ENCODE measurements at regions not wholly inside any gene's neighbourhood (a gene's known extent, or its start where the extent isn't known, plus 50 kb on each side); places are given as distances from the start of the nearest gene placed in this dataset.

- no peak for TF ChIP-seq CTCF (IDR thresholded peaks at IDR 0.05; ENCODE audit: insufficient read depth, low read depth, low read length, missing control alignments)
- H3K4me3 ChIP-seq (ENCODE audit: low read length): no peak overlapping the region
- no peak for DNase-seq (ENCODE audit: low read depth)
Measured at GRCh38 chr17:13378361-13378760, 223.4 kb downstream of the HS3ST3A1 start.

GRCh38 chr17:13374203-13375143, 227.3 kb downstream of the HS3ST3A1 start:
- TF ChIP-seq CTCF (IDR thresholded peaks at IDR 0.05; ENCODE audit: insufficient read depth, low read depth, low read length, missing control alignments): no peak
- H3K4me3 ChIP-seq (ENCODE audit: low read length): no peak overlapping the region
- DNase-seq (ENCODE audit: low read depth): no peak

GRCh38 chr17:13372432-13372831, 229.3 kb downstream of the HS3ST3A1 start:
- no peak for DNase-seq (ENCODE audit: low read depth)
- H3K4me3 ChIP-seq (ENCODE audit: low read length): no peak overlapping the region
- TF ChIP-seq CTCF (IDR thresholded peaks at IDR 0.05; ENCODE audit: insufficient read depth, low read depth, low read length, missing control alignments): no peak

- H3K4me3 ChIP-seq (ENCODE audit: low read length): no peak overlapping the region
- no peak for TF ChIP-seq CTCF (IDR thresholded peaks at IDR 0.05; ENCODE audit: insufficient read depth, low read depth, low read length, missing control alignments)
- DNase-seq (ENCODE audit: low read depth): no peak
Measured at GRCh38 chr17:13367154-13367553, 234.6 kb downstream of the HS3ST3A1 start.

GRCh38 chr17:13365331-13365730, 236.4 kb downstream of the HS3ST3A1 start:
- TF ChIP-seq CTCF (IDR thresholded peaks at IDR 0.05; ENCODE audit: insufficient read depth, low read depth, low read length, missing control alignments): no peak
- no peak overlapping the region for H3K4me3 ChIP-seq (ENCODE audit: low read length)
- DNase-seq (ENCODE audit: low read depth): no peak

GRCh38 chr17:13363771-13364170, 238.0 kb downstream of the HS3ST3A1 start:
- no peak for DNase-seq (ENCODE audit: low read depth)
- no peak overlapping the region for H3K4me3 ChIP-seq (ENCODE audit: low read length)
- TF ChIP-seq CTCF (IDR thresholded peaks at IDR 0.05; ENCODE audit: insufficient read depth, low read depth, low read length, missing control alignments): no peak
